ENCODE measurements at regions not wholly inside any gene's neighbourhood (a gene's known extent, or its start where the extent isn't known, plus 50 kb on each side); places are given as distances from the start of the nearest gene placed in this dataset.

GRCh38 chr2:120630031-120630701 is 105.5 kb upstream of the GLI2 start:
- Histone ChIP-seq H3K36me3 (replicated peaks in 1 of 2; ENCODE audit: control extremely low read depth in 1 of 2, control insufficient read depth in 1 of 2, extremely low read depth in 1 of 2, insufficient read depth in 2 of 2, low read length in 1 of 2) (no peaks in the 10 kb centered on the region), H3K27me3 (replicated peaks in 1 of 4; ENCODE audit: control extremely low read depth in 1 of 4, control insufficient read depth in 3 of 4, insufficient read depth in 4 of 4, low read length in 3 of 4) (no peaks in the 10 kb centered on the region), H2AFZ (ENCODE audit: insufficient read depth, low read depth, low read length, poor library complexity, severe bottlenecking) (no peak overlapping the region), H3K9me3 (ENCODE audit: control extremely low read depth in 1 of 3, control insufficient read depth in 2 of 3, insufficient read depth in 1 of 3, low read length in 2 of 3) (no peaks in the 10 kb centered on the region), H3K9ac (ENCODE audit: low read length) (no peak overlapping the region), H4K20me1 (ENCODE audit: control insufficient read depth, insufficient read depth, low read length, poor library complexity, severe bottlenecking) (no peaks in the 10 kb centered on the region), H3K4me3 (ENCODE audit: control extremely low read depth in 1 of 5, extremely low read depth in 1 of 5, insufficient read depth in 1 of 5, low read depth in 2 of 5, low read length in 4 of 5) (no peak overlapping the region), H3K4me2 (replicated peaks; ENCODE audit: low read depth, low read length, poor library complexity, severe bottlenecking) (no peak overlapping the region), H3K79me2 (ENCODE audit: control insufficient read depth, insufficient read depth, low read length) (no peaks in the 10 kb centered on the region), H3K4me1 (ENCODE audit: control insufficient read depth in 2 of 2, insufficient read depth in 2 of 2, low read length in 2 of 2) (no peaks in the 10 kb centered on the region), H3K27ac (ENCODE audit: low read length in 2 of 2) (no peak overlapping the region)
- H3K9me3 Mint-ChIP-seq (ENCODE audit: insufficient read depth): no peaks in the 10 kb centered on the region
- 85% methylated on average over 10 of the region's 10 CpGs for WGBS (ENCODE audit: insufficient coverage)
- H3K27me3 Mint-ChIP-seq: peaks cover 5% of the 10 kb centered on the region
- ATAC-seq (ENCODE audit: low read depth) (no peak), DNase-seq (no peak)
- TF ChIP-seq EZH2 (IDR thresholded peaks at IDR 0.05; ENCODE audit: borderline replicate concordance, insufficient read depth, low read depth, low read length, poor library complexity, severe bottlenecking) (no peak), CTCF (IDR thresholded peaks at IDR 0.05) (no peak)
- intact Hi-C loops (cut with micrococcal nuclease): no loop called here
- no peaks in the 10 kb centered on the region for H3K4me1 Mint-ChIP-seq
- H3K27ac Mint-ChIP-seq: no peak overlapping the region
- no peak overlapping the region for H3K4me3 Mint-ChIP-seq
- ChIA-PET CTCF (interaction anchor here (0.9 kb wide), 1 partner anchor 52 kb away, joined by 3 read pairs; no protein-coding TSS in a partner anchor), POLR2A (no interaction called here)

GRCh38 chr2:120631236-120631635 is 104.4 kb upstream of the GLI2 start:
- intact Hi-C loops (cut with micrococcal nuclease): no loop called here
- DNase-seq (no peak), ATAC-seq (ENCODE audit: low read depth) (no peak)
- Histone ChIP-seq H3K27me3 (replicated peaks in 1 of 4; ENCODE audit: control extremely low read depth in 1 of 4, control insufficient read depth in 3 of 4, insufficient read depth in 4 of 4, low read length in 3 of 4) (no peaks in the 10 kb centered on the region), H3K4me2 (replicated peaks; ENCODE audit: low read depth, low read length, poor library complexity, severe bottlenecking) (no peak overlapping the region), H4K20me1 (ENCODE audit: control insufficient read depth, insufficient read depth, low read length, poor library complexity, severe bottlenecking) (no peaks in the 10 kb centered on the region), H3K4me1 (ENCODE audit: control insufficient read depth in 2 of 2, insufficient read depth in 2 of 2, low read length in 2 of 2) (no peaks in the 10 kb centered on the region), H3K27ac (ENCODE audit: low read length in 2 of 2) (no peak overlapping the region), H3K79me2 (ENCODE audit: control insufficient read depth, insufficient read depth, low read length) (no peaks in the 10 kb centered on the region), H3K36me3 (replicated peaks in 1 of 2; ENCODE audit: control extremely low read depth in 1 of 2, control insufficient read depth in 1 of 2, extremely low read depth in 1 of 2, insufficient read depth in 2 of 2, low read length in 1 of 2) (no peaks in the 10 kb centered on the region), H3K9me3 (ENCODE audit: control extremely low read depth in 1 of 3, control insufficient read depth in 2 of 3, insufficient read depth in 1 of 3, low read length in 2 of 3) (no peaks in the 10 kb centered on the region), H3K9ac (ENCODE audit: low read length) (no peak overlapping the region), H3K4me3 (ENCODE audit: control extremely low read depth in 1 of 5, extremely low read depth in 1 of 5, insufficient read depth in 1 of 5, low read depth in 2 of 5, low read length in 4 of 5) (no peak overlapping the region), H2AFZ (ENCODE audit: insufficient read depth, low read depth, low read length, poor library complexity, severe bottlenecking) (no peak overlapping the region)
- CTCF ChIA-PET: interaction anchor here (0.9 kb wide), 1 partner anchor 51 kb away, joined by 3 read pairs; no protein-coding TSS in a partner anchor
- POLR2A ChIA-PET: no interaction called here
- no peak for TF ChIP-seq EZH2 (IDR thresholded peaks at IDR 0.05; ENCODE audit: borderline replicate concordance, insufficient read depth, low read depth, low read length, poor library complexity, severe bottlenecking)
- TF ChIP-seq CTCF (IDR thresholded peaks at IDR 0.05): no peak
- H3K27ac Mint-ChIP-seq: no peak overlapping the region
- H3K4me3 Mint-ChIP-seq: no peak overlapping the region
- no peaks in the 10 kb centered on the region for H3K9me3 Mint-ChIP-seq (ENCODE audit: insufficient read depth)
- no peaks in the 10 kb centered on the region for H3K4me1 Mint-ChIP-seq
- peaks cover 5% of the 10 kb centered on the region for H3K27me3 Mint-ChIP-seq
- 88% methylated on average over 4 of the region's 4 CpGs for WGBS (ENCODE audit: insufficient coverage)

All from B cell (primary cell).